KBM-7 (cell line): ENCODE measurements at regions not wholly inside any gene's neighbourhood (a gene's known extent, or its start where the extent isn't known, plus 50 kb on each side); places are given as distances from the start of the nearest gene placed in this dataset.

ENCODE experiments used
- DNase-seq: peaks from one replicate; pipeline ENCODE4 v3.0.0-alpha.2; 2015
- in situ Hi-C: fragments of 300-500 bp; cut with MboI; formaldehyde crosslinking; loops from 2 replicates; pipeline ENCODE4 v1.14.3; 2020; ENCODE audit warnings: low sequenced_read_pairs, low pct_unique_long_range_greater_than_20kb, mixed read lengths

GRCh38 chr11:70851308-70851707 lies 401.1 kb downstream of the SHANK2 start:
- DNase-seq = no peak
- in situ Hi-C loops = no loop called here

- in situ Hi-C loops = no loop called here
- no peak for DNase-seq
These were observed 400.5 kb downstream of the SHANK2 start for GRCh38 chr11:70851907-70852306.

- no peak for DNase-seq
- in situ Hi-C loops = no loop called here
These were observed 399.2 kb downstream of the SHANK2 start for GRCh38 chr11:70853068-70853769.

DNA sequence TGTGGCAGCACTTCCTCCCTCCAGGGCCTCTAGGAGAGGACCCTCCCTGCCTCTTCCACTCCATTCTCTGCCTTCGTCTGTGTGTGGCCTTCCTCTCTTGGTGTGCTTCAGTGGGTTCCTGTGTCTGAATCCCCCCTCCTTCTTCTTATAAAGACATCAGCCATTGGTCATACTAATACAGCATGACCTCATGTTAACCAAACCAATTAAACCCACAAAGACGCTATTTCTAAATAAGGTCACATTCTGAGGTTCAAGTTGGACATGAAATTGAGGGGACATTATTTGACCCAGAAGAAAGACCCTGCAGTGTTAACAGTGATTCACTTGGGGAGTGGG lies 398.6 kb downstream of the SHANK2 start:
- no peak for DNase-seq
- in situ Hi-C loops = no loop called here

DNA sequence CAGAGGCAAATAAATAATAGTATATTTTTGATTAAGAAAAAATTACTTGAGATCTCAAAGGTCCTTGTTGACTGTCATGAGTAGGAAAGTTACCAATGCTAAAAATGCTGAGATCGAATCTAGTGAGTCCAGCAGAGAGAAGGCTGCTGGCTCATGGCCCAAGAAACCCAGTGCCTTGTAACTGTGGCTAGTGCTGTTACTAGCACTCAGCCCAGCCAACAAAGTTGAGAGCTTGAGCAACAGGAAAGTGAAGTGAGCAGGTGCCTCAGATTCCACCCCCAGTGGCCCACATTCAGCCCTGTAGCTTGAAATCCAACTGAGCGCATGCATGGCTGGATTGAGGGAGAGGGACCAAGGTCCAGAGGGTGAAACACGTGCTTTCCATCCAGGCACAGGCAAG lies 398.2 kb downstream of the SHANK2 start:
- DNase-seq = no peak
- in situ Hi-C loops = no loop called here

GRCh38 chr11:70854901-70855556 lies 397.3 kb downstream of the SHANK2 start:
- no peak for DNase-seq
- in situ Hi-C loops = no loop called here

DNA sequence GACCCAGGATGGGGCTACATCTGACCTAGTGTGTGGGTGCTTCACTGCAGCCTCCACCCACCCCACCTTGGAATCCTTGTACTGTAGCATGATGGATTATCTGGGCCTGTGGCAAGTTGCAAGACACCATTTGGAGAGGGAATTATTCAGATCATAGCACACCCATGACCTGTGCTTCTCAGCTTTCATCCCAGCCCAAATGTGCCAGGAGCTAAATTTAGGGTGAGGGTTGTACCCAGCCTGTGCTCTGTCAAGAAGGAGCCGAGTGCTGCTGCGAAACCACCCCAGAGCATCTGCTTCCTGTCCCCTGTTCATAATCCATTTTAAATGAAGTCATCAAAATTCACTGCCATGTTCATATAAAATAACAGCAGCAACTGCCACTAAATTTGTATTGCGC lies 394.5 kb downstream of the SHANK2 start:
- in situ Hi-C loops = no loop called here
- DNase-seq = no peak

- no peak for DNase-seq
- in situ Hi-C loops = no loop called here
These were observed 393.2 kb downstream of the SHANK2 start for GRCh38 chr11:70859180-70859579.

DNA sequence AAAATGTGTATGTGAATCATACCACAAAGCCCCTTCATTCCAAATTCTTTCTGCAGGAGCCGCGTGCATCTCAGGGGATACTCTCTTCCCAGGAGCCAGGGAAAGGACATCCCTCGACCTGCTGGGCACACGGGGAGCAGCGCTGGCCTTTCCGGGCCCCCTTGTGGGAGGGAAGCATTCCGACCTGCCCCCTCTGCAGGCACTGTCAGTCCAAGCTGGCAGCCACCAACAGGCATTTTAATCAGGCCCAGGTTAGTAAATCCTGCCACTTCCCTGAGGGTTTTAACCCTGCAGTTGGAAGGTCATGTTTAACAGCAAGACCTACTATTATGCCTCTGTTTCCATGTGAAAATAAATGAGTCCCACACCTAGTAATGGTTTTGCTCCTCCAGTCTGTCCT lies 391.5 kb downstream of the SHANK2 start:
- in situ Hi-C loops = no loop called here
- no peak for DNase-seq

DNA sequence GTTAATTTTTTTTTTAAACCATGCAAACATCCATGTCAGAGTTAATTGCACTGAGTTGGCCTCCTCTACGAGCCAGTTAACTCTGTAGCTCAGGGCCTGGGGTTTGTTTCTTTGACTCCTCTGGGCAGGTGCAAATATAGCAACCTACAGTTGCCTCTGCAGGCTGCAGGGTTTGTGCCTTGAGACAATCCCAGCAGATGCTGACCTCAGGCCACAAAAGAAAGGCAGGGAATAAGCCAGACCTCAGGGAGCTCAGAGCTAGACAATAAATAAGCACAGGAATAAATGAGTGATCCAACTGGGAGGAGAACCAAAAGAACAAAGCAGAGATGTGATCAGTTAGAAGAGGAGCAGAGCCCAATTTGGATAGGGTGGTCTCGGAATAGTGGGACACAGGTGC lies 390.8 kb downstream of the SHANK2 start:
- DNase-seq = no peak
- in situ Hi-C loops = no loop called here

- no peak for DNase-seq
- in situ Hi-C loops = no loop called here
These were observed 390.3 kb downstream of the SHANK2 start for GRCh38 chr11:70862093-70862492.

- DNase-seq = no peak
- in situ Hi-C loops = no loop called here
These were observed 389.2 kb downstream of the SHANK2 start for GRCh38 chr11:70863186-70863585.

- DNase-seq = no peak
- in situ Hi-C loops = no loop called here
These were observed 388.4 kb downstream of the SHANK2 start for GRCh38 chr11:70863993-70864392.

DNA sequence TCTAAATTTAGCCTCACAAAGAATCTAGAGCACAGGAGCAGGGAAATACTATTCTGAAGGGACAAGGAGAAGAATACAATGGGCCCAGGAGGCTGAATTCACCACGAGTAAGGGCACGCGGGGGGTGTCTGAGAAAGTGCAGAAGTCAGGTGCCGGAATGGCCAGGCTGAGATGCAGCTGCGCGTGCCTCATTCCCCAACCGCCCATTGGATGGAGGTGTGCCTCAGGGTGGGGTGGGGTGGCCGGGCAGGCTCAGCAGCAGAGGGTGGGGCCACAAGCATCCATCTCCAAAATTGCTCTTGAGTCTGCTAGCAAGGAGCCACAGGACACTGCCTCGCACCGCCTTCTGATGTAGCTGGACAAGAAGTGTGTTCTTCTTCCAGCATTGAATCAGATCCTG lies 387.0 kb downstream of the SHANK2 start:
- no peak for DNase-seq
- in situ Hi-C loops = no loop called here

DNA sequence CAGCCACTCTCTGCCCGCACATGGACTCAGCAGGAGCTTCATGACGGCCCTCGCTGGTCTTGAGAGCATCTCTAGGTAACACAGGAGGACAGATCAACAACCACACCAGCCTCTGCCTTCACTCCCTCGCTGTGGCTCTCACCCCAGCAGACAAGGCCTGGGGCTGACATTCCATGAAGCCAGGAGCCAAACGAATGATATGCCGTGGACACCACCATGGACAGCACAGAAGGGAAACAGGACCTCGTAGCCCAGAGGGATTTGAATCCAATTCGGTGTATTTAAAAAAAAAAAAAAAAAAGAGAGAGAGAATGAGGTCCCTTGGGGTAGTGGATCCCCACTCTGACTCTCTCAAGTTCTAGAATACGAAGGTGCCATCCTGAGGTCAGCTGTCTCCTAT lies 385.5 kb downstream of the SHANK2 start:
- in situ Hi-C loops = no loop called here
- no peak for DNase-seq

DNA sequence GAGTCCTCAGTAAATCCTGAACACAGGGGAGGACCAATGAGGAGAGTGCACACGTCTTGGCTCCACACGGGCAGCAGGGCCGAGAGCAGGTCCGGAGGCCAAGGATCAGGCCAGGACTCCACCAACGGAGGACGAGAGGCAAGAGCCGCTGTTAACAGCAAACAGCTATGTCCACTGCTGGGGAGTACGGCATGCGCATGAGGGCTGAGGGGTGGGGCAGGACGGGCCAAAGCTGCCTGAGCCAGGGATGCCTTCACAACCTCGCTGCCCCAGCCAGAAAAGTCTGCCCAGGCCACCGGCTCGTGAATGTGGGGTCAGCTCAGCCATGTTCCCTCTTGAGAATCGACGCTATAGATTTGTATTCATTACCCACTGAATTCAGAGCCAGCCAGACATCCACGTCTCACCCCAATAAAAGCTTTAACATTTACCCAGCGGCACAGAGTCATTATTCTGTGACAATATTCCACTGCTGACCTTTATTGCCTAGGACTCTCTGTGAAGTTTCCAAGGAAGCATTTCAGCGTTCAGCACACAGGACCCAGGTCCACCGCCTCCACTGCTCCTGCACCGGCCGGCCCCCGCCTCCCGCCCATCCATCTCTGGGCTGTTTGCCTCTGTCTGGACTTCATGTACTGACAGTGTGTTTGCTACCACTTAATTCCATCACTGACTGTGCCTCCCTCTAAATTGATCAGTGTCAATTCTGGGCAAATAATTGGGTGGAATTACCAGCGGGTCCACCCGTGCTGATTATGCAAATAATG lies 384.9 kb downstream of the SHANK2 start:
- in situ Hi-C loops = no loop called here
- no peak for DNase-seq

GRCh38 chr11:70868341-70868885 lies 384.0 kb downstream of the SHANK2 start:
- in situ Hi-C loops = no loop called here
- DNase-seq = no peak

- in situ Hi-C loops = no loop called here
These were observed 383.3 kb downstream of the SHANK2 start for GRCh38 chr11:70869054-70869453.

DNA sequence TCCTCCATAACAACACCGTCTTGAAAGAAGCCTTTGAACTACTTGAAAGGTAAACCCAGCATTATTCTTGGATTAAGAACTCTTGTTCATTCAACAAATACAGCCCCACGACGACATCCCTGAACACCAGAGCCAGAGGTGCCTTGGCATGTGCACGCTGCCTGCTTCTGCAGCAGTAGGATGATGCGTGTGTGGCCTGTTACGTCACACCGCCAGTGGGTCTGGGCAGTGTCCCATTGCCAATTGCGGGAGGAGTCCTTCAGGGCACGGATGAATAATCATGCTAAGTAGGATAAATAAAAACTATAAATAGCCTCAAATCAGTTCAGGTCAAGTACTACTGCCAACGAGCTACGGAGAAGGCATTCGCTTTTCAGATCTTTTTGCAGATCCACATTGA lies 380.5 kb downstream of the SHANK2 start:
- in situ Hi-C loops = no loop called here
- no peak for DNase-seq

More at GRCh38 chr11:70869054-70869453, 383.3 kb downstream of the SHANK2 start:
- DNase-seq = no peak

DNA sequence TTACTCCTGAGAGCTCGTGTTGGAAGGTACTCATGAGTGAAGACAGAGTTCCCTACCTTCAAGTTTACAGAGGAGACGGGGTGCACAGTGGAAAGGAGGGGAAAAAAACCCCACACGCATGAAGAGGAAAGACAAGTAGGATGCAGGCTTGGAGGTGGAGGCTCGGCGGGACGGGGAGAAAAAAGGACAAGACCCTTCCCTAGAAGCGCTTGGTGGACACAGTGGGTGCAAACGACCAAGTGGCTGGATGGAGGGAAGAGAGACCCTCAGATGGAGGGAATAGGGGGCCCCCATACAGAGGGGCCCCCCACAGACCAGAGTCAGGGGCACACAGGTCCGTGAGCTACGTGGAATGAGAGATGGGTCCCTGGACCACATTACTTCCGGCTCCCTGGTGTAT lies 380.1 kb downstream of the SHANK2 start:
- in situ Hi-C loops = no loop called here
- DNase-seq = no peak
